HuH-7.5 (cell line): ENCODE measurements at regions not wholly inside any gene's neighbourhood (a gene's known extent, or its start where the extent isn't known, plus 50 kb on each side); places are given as distances from the start of the nearest gene placed in this dataset.

Experiments used
- DNase-seq: peaks from one replicate; pipeline ENCODE4 v3.0.0; 2011; ENCODE audit warnings: low spot score

GRCh38 chr1:238186887-238187574 is 296.3 kb upstream of the ZP4 start:
- DNase-seq = no peak

- DNase-seq = no peak
These were observed 287.4 kb upstream of the ZP4 start for GRCh38 chr1:238177960-238178645.

- DNase-seq = no peak
These were observed 286.6 kb upstream of the ZP4 start for GRCh38 chr1:238177351-238177750.

- DNase-seq = no peak
These were observed 285.7 kb upstream of the ZP4 start for GRCh38 chr1:238176441-238176840.

- no peak for DNase-seq
These were observed 281.3 kb upstream of the ZP4 start for GRCh38 chr1:238171985-238172384.

- DNase-seq = no peak
These were observed 271.2 kb upstream of the ZP4 start for GRCh38 chr1:238161955-238162354.

- DNase-seq = no peak
These were observed 263.2 kb upstream of the ZP4 start for GRCh38 chr1:238153939-238154338.

- no peak for DNase-seq
These were observed 262.5 kb upstream of the ZP4 start for GRCh38 chr1:238153253-238153652.

GRCh38 chr1:238152119-238152518 is 261.4 kb upstream of the ZP4 start:
- DNase-seq = no peak

GRCh38 chr1:238143038-238143437 is 252.3 kb upstream of the ZP4 start:
- no peak for DNase-seq

- DNase-seq = no peak
These were observed 250.6 kb upstream of the ZP4 start for GRCh38 chr1:238141353-238141752.

GRCh38 chr1:238139713-238140112 is 249.0 kb upstream of the ZP4 start:
- no peak for DNase-seq

- DNase-seq = no peak
These were observed 247.4 kb upstream of the ZP4 start for GRCh38 chr1:238138059-238138626.

GRCh38 chr1:238135708-238136664 is 245.3 kb upstream of the ZP4 start:
- no peak for DNase-seq

GRCh38 chr1:238129677-238130076 is 239.0 kb upstream of the ZP4 start:
- no peak for DNase-seq

- DNase-seq = no peak
These were observed 232.5 kb upstream of the ZP4 start for GRCh38 chr1:238123201-238123600.

GRCh38 chr1:238119861-238120260 is 229.1 kb upstream of the ZP4 start:
- no peak for DNase-seq

- no peak for DNase-seq
These were observed 228.3 kb upstream of the ZP4 start for GRCh38 chr1:238119060-238119459.

- no peak for DNase-seq
These were observed 225.1 kb upstream of the ZP4 start for GRCh38 chr1:238115852-238116251.

GRCh38 chr1:238112952-238113621 is 222.4 kb upstream of the ZP4 start:
- no peak for DNase-seq

- no peak for DNase-seq
These were observed 220.8 kb upstream of the ZP4 start for GRCh38 chr1:238111516-238111915.

- no peak for DNase-seq
These were observed 220.4 kb upstream of the ZP4 start for GRCh38 chr1:238111081-238111480.
